ENCODE measurements at regions not wholly inside any gene's neighbourhood (a gene's known extent, or its start where the extent isn't known, plus 50 kb on each side); places are given as distances from the start of the nearest gene placed in this dataset.
A peak's percentile ranks its signal among the peaks of the same experiment; 100 is the strongest.

GRCh38 chr7:388023-388960, 98.3 kb downstream of the FOXL3 start:
- no peaks in the 10 kb centered on the region for H3K36me3 ChIP-seq
- H3K27ac ChIP-seq: peak overlapping the region in 2 of 8 donors; percentile 1 to 15
- DNase-seq: peak; percentile 80
- 61 to 74% (median 70%) methylated on average over 40 of the region's 40 CpGs for WGBS, 5 donors
- peaks cover 0 to 16% (median 7%) of the 10 kb centered on the region in 6 donors for H3K4me1 ChIP-seq
- H3K9me3 ChIP-seq: peaks cover 0 to 49% (median 33%) of the 10 kb centered on the region in 8 donors
- H3K4me3 ChIP-seq: no peak overlapping the region
- H3K27me3 ChIP-seq (replicated peaks in 1 of 7): no peaks in the 10 kb centered on the region
- TF ChIP-seq CTCF (IDR thresholded peaks at IDR 0.05 in 8 of 11, conservative IDR thresholded peaks at IDR 0.05 in 3 of 11): no peak
- TF ChIP-seq POLR2AphosphoS5 (IDR thresholded peaks at IDR 0.05): peak in 2 of 3 donors; percentile 63 to 81
- intact Hi-C loops (cut with DNase I; ENCODE audit: low total_unique reads): no loop called here

GRCh38 chr7:388961-389701, 99.2 kb downstream of the FOXL3 start:
- 83 to 95% (median 88%) methylated on average over 18 to 31 of the region's 31 CpGs for WGBS, 5 donors
- intact Hi-C loops (cut with DNase I; ENCODE audit: low total_unique reads): no loop called here
- H3K9me3 ChIP-seq: peaks cover 0 to 41% (median 25%) of the 10 kb centered on the region in 8 donors
- peak; percentile 64 for DNase-seq
- no peak for TF ChIP-seq POLR2AphosphoS5 (IDR thresholded peaks at IDR 0.05)
- TF ChIP-seq POLR2A (IDR thresholded peaks at IDR 0.05): no peak
- TF ChIP-seq CTCF (IDR thresholded peaks at IDR 0.05 in 8 of 11, conservative IDR thresholded peaks at IDR 0.05 in 3 of 11): no peak
- no peaks in the 10 kb centered on the region for H3K36me3 ChIP-seq
- no peak overlapping the region for H3K27ac ChIP-seq
- H3K27me3 ChIP-seq (replicated peaks in 1 of 7): no peaks in the 10 kb centered on the region
- no peak overlapping the region for H3K4me3 ChIP-seq
- H3K4me1 ChIP-seq: peaks cover 0 to 16% (median 7%) of the 10 kb centered on the region in 6 donors

- H3K27me3 ChIP-seq (replicated peaks in 1 of 7): no peaks in the 10 kb centered on the region
Measured at GRCh38 chr7:389911-390601, 100.1 kb downstream of the FOXL3 start.

More at GRCh38 chr7:389911-390601, 100.1 kb downstream of the FOXL3 start:
- Histone ChIP-seq H3K4me3 (no peak overlapping the region), H3K4me1 (peaks cover 0 to 16% (median 7%) of the 10 kb centered on the region in 6 donors), H3K9me3 (peaks cover 0 to 39% (median 22%) of the 10 kb centered on the region in 8 donors), H3K36me3 (no peaks in the 10 kb centered on the region), H3K27ac (no peak overlapping the region)
- TF ChIP-seq POLR2A (IDR thresholded peaks at IDR 0.05) (no peak), POLR2AphosphoS5 (IDR thresholded peaks at IDR 0.05) (no peak), CTCF (IDR thresholded peaks at IDR 0.05 in 8 of 11, conservative IDR thresholded peaks at IDR 0.05 in 3 of 11) (no peak)
- peak; percentile 60 for DNase-seq
- WGBS, 5 donors: 81 to 90% (median 88%) methylated on average over 17 to 21 of the region's 21 CpGs
- intact Hi-C loops (cut with DNase I; ENCODE audit: low total_unique reads): no loop called here
